Astrocyte (in vitro differentiated cells and primary cell): ENCODE measurements at regions not wholly inside any gene's neighbourhood (a gene's known extent, or its start where the extent isn't known, plus 50 kb on each side); places are given as distances from the start of the nearest gene placed in this dataset.

Experiments
- DNase-seq: peaks from one replicate; pipeline ENCODE4 v3.0.0-alpha.2; 2010; ENCODE audit warnings: low read depth
- FAIRE-seq: peaks from 2 replicates; lab custom pipeline; 2011; peaks lifted over from hg19 to GRCh38; lab: Jason Lieb, UNC
- H2AFZ ChIP-seq: 2 replicates; pipeline ENCODE4 v1.6.0; 2012; ENCODE audit warnings: low read depth, low read length, inconsistent platforms
- H3K27ac ChIP-seq: 2 replicates; pipeline ENCODE4 v1.5.1; 2011; ENCODE audit warnings: low read depth, low read length, inconsistent platforms
- H3K27me3 ChIP-seq: 2 replicates; pipeline ENCODE4 v1.6.0; 2011; ENCODE audit warnings: low read length, inconsistent platforms; ENCODE audit not compliant: insufficient read depth
- H3K36me3 ChIP-seq: 2 replicates; pipeline ENCODE4 v1.5.1; 2011; ENCODE audit warnings: low read length, inconsistent platforms; ENCODE audit not compliant: insufficient read depth
- H3K4me1 ChIP-seq: 2 replicates; pipeline ENCODE4 v1.5.1; 2011; ENCODE audit warnings: low read length, inconsistent platforms; ENCODE audit not compliant: insufficient read depth
- H3K4me2 ChIP-seq: 2 replicates; pipeline ENCODE4 v1.6.0; 2012; ENCODE audit warnings: low read length, inconsistent platforms
- H3K4me3 ChIP-seq: 2 replicates; pipeline ENCODE4 v1.5.1; 2011; ENCODE audit warnings: low read depth, mild to moderate bottlenecking, low read length, inconsistent platforms; ENCODE audit not compliant: insufficient read depth
- H3K79me2 ChIP-seq: 2 replicates; pipeline ENCODE4 v1.6.0; 2012; ENCODE audit warnings: mild to moderate bottlenecking, low read length, inconsistent platforms; ENCODE audit not compliant: insufficient read depth
- H3K9ac ChIP-seq: 2 replicates; pipeline ENCODE4 v1.6.0; 2012; ENCODE audit warnings: mild to moderate bottlenecking, low read length, inconsistent platforms
- H3K9me3 ChIP-seq: 2 replicates; pipeline ENCODE4 v1.5.1; 2012; ENCODE audit warnings: low read depth, mild to moderate bottlenecking, low read length, inconsistent platforms; ENCODE audit not compliant: insufficient read depth
- H4K20me1 ChIP-seq: 2 replicates; pipeline ENCODE4 v1.6.0; 2012; ENCODE audit warnings: low read length, inconsistent platforms; ENCODE audit not compliant: insufficient read depth
- H3K27ac Mint-ChIP-seq: one replicate; pipeline ENCODE4 v1.8.0; 2021; ENCODE audit warnings: mild to moderate bottlenecking, mixed read lengths; ENCODE audit not compliant: unreplicated experiment
- H3K27me3 Mint-ChIP-seq: one replicate; pipeline ENCODE4 v1.8.0; 2021; ENCODE audit warnings: low read depth, mixed read lengths; ENCODE audit not compliant: unreplicated experiment
- H3K36me3 Mint-ChIP-seq: one replicate; pipeline ENCODE4 v1.8.0; 2021; ENCODE audit warnings: low read depth, mixed read lengths; ENCODE audit not compliant: unreplicated experiment
- H3K4me1 Mint-ChIP-seq: one replicate; pipeline ENCODE4 v1.8.0; 2021; ENCODE audit warnings: low read depth, mixed read lengths; ENCODE audit not compliant: unreplicated experiment
- H3K4me3 Mint-ChIP-seq: one replicate; pipeline ENCODE4 v1.8.0; 2021; ENCODE audit warnings: mild to moderate bottlenecking, moderate library complexity, mixed read lengths; ENCODE audit not compliant: unreplicated experiment
- H3K9me3 Mint-ChIP-seq: one replicate; pipeline ENCODE4 v1.8.0; 2021; ENCODE audit warnings: mild to moderate bottlenecking, mixed read lengths; ENCODE audit not compliant: unreplicated experiment
- CTCF ChIP-seq: IDR thresholded peaks from 2 replicates; pipeline ENCODE4 v1.5.1; 2011; ENCODE audit warnings: low read depth, mild to moderate bottlenecking, inconsistent platforms, low read length, moderate library complexity; ENCODE audit not compliant: insufficient read depth
- EZH2 ChIP-seq: IDR thresholded peaks from 2 replicates; pipeline ENCODE4 v1.6.1; 2012; ENCODE audit warnings: mild to moderate bottlenecking, low read length, inconsistent platforms; ENCODE audit not compliant: insufficient read depth

DNA sequence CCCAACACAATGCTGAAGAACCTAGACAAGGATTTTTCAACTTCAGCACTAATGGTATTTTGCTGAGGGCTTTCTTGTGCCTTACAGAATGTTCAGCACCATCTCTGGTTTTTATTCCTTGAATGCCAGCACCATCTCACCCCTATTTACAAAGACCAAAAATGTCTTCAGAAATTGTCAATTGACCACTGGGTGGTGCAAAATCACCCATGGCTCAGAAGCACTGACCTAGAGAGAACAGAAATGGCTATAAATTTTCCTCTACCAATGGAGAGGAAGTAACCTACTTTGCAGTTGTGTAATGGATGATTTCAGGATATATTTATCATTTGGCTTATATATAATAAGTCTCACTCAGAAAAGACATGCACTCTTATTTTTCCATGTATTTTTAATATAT lies 431.0 kb upstream of the IRAK1BP1 start:
- peak; percentile 20 for FAIRE-seq
- H3K4me3 ChIP-seq: no peak overlapping the region
- no peak overlapping the region for H3K27ac Mint-ChIP-seq

DNA sequence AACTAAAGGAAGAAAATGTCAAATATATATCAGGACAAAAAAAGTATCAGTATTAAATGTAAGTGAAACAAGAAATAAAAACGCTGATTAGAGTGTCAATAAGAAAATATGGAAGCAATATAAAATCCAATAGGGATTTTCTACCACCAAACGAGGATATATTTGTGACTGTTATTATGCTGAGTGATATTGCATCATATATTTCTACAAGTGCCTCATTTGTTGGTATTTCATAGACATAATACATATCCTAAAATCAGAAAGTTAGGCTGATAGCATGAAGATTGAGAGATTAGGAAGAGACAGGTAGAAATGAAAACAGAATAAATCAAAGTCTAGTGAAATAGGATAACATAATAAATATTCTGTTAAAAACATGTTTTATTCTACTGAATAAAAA lies 429.2 kb upstream of the IRAK1BP1 start:
- H3K27ac ChIP-seq: no peak overlapping the region
- H3K4me2 ChIP-seq: no peak overlapping the region
- H2AFZ ChIP-seq: no peak overlapping the region
- H3K4me1 ChIP-seq: no peaks in the 10 kb centered on the region
- no peak overlapping the region for H3K4me3 ChIP-seq
- no peak overlapping the region for H3K4me3 Mint-ChIP-seq
- H3K9me3 Mint-ChIP-seq: no peaks in the 10 kb centered on the region
- H3K9ac ChIP-seq: no peak overlapping the region
- H3K36me3 ChIP-seq: no peaks in the 10 kb centered on the region
- H4K20me1 ChIP-seq: no peaks in the 10 kb centered on the region
- no peak for TF ChIP-seq EZH2
- TF ChIP-seq CTCF: no peak
- FAIRE-seq (no peak), DNase-seq (no peak)
- no peak overlapping the region for H3K27ac Mint-ChIP-seq
- no peaks in the 10 kb centered on the region for H3K27me3 ChIP-seq
- H3K9me3 ChIP-seq: no peaks in the 10 kb centered on the region
- no peaks in the 10 kb centered on the region for H3K36me3 Mint-ChIP-seq
- H3K27me3 Mint-ChIP-seq: no peaks in the 10 kb centered on the region
- no peaks in the 10 kb centered on the region for H3K4me1 Mint-ChIP-seq
- H3K79me2 ChIP-seq: no peaks in the 10 kb centered on the region

More for the DNA sequence above, 431.0 kb upstream of the IRAK1BP1 start:
- peak; percentile 8 for DNase-seq
- no peaks in the 10 kb centered on the region for H3K4me1 Mint-ChIP-seq
- Histone ChIP-seq H3K36me3 (no peaks in the 10 kb centered on the region), H4K20me1 (no peaks in the 10 kb centered on the region), H3K9ac (no peak overlapping the region), H3K27me3 (no peaks in the 10 kb centered on the region), H3K79me2 (no peaks in the 10 kb centered on the region), H3K9me3 (no peaks in the 10 kb centered on the region), H3K4me1 (no peaks in the 10 kb centered on the region), H2AFZ (no peak overlapping the region), H3K4me2 (no peak overlapping the region), H3K27ac (no peak overlapping the region)
- H3K4me3 Mint-ChIP-seq: no peak overlapping the region
- no peaks in the 10 kb centered on the region for H3K9me3 Mint-ChIP-seq
- TF ChIP-seq EZH2: no peak
- TF ChIP-seq CTCF: peak; percentile 28
- H3K36me3 Mint-ChIP-seq: no peaks in the 10 kb centered on the region
- no peaks in the 10 kb centered on the region for H3K27me3 Mint-ChIP-seq

- Mint-ChIP-seq H3K4me3 (no peak overlapping the region), H3K27me3 (no peaks in the 10 kb centered on the region), H3K4me1 (peaks cover 2% of the 10 kb centered on the region), H3K9me3 (no peaks in the 10 kb centered on the region), H3K27ac (no peak overlapping the region), H3K36me3 (no peaks in the 10 kb centered on the region)
- Histone ChIP-seq H3K27ac (no peak overlapping the region), H3K9me3 (no peaks in the 10 kb centered on the region), H4K20me1 (no peaks in the 10 kb centered on the region), H3K79me2 (no peaks in the 10 kb centered on the region), H3K4me2 (no peak overlapping the region), H3K4me1 (no peaks in the 10 kb centered on the region), H3K9ac (no peak overlapping the region), H3K36me3 (no peaks in the 10 kb centered on the region), H3K4me3 (no peak overlapping the region), H2AFZ (no peak overlapping the region), H3K27me3 (no peaks in the 10 kb centered on the region)
- no peak for FAIRE-seq
- TF ChIP-seq EZH2: no peak
- TF ChIP-seq CTCF: no peak
- DNase-seq: no peak
Observed at GRCh38 chr6:78460711-78461110, 406.6 kb upstream of the IRAK1BP1 start.
